Liver (tissue), 2 donors: ENCODE measurements at regions not wholly inside any gene's neighbourhood (a gene's known extent, or its start where the extent isn't known, plus 50 kb on each side); places are given as distances from the start of the nearest gene placed in this dataset.

Experiments used
- MAX ChIP-seq: IDR thresholded peaks from 2 replicates; pipeline ENCODE4 v1.6.1; 2016; ENCODE audit warnings: antibody characterized with exemption
- YY1 ChIP-seq: IDR thresholded peaks from 2 replicates; pipeline ENCODE4 v1.6.1; 2016; ENCODE audit warnings: antibody characterized with exemption, mild to moderate bottlenecking
- TF ChIP-seq, protein P1 (sequence below): fragments of 150-350 bp; IDR thresholded peaks from 2 replicates; pipeline ENCODE4 v1.5.1; 2017; ENCODE audit warnings: improper control_type of control experiment, low read depth, low read length; ENCODE audit not compliant: missing input control
- donor health status: healthy.

DNA sequence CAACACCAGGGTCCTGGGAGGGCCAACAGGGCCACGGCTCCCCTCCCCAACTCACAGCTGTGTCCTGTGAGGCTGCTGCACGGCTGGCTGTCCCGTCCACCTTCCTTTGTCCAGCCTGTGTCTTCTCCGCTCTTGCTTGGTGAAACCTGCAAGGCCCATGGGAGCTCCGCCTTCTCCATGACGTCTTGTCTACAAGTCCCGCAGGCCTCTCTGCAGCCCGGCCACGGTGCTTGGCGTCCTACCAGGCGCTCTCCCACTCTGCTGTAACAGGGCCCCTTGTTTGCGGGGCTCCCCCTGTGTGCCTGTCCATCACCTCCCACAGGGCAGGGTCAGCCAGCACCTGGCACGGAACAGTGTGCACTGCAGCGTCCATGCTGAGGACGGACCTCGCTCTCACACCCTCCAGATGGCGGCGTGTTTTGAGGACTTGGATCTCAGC lies 866.8 kb downstream of the TBC1D22A start:
- TF ChIP-seq, protein P1, sequence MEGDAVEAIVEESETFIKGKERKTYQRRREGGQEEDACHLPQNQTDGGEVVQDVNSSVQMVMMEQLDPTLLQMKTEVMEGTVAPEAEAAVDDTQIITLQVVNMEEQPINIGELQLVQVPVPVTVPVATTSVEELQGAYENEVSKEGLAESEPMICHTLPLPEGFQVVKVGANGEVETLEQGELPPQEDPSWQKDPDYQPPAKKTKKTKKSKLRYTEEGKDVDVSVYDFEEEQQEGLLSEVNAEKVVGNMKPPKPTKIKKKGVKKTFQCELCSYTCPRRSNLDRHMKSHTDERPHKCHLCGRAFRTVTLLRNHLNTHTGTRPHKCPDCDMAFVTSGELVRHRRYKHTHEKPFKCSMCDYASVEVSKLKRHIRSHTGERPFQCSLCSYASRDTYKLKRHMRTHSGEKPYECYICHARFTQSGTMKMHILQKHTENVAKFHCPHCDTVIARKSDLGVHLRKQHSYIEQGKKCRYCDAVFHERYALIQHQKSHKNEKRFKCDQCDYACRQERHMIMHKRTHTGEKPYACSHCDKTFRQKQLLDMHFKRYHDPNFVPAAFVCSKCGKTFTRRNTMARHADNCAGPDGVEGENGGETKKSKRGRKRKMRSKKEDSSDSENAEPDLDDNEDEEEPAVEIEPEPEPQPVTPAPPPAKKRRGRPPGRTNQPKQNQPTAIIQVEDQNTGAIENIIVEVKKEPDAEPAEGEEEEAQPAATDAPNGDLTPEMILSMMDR = no peak
- TF ChIP-seq YY1 (no peak), MAX (no peak)
